NCI-H1436 (cell line): ENCODE measurements at regions not wholly inside any gene's neighbourhood (a gene's known extent, or its start where the extent isn't known, plus 50 kb on each side); places are given as distances from the start of the nearest gene placed in this dataset.

ENCODE experiments used
- DNase-seq: peaks from one replicate; lab custom pipeline; 2025; lab: John Stamatoyannopoulos, UW

GRCh38 chr13:91135376-91135775 is 212.1 kb upstream of the MIR17HG start:
- DNase-seq = no peak

DNA sequence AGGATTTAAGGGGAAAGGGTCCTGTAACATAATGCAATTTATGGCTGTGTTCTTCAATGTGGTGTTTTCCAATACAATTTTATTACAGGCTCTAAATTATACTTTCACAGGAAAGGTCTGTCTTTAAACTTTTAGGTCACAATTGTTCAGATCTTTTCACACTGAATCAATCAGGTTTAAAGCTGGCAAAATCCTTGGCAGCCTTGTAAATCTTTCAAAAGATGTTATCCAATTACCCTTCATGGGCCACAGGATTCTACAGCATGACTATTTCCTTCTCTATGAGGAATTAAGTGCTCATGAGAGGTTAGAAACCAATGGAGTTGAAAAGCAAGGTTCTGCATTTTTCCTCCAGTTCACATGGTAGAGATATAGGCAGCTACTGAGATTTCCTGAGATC is 211.5 kb upstream of the MIR17HG start:
- DNase-seq = no peak

DNA sequence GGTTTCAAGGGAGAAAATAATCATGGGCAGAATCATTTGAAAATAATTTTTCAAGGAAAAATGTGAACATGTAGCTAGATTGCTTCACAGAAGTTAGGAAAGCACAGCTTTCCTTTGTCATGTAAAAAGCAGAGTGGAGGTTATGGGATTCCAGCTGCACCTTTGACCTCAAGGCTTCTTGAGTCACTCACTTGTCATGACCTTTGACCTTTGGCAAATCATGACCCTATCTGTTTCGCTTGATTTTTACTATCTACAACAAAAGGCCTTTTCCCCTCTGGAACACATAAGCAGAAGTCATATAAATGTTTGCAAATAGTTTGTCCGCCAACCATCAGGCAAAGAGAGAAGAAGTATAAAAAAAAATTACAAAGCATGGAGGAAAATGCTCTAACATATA is 210.7 kb upstream of the MIR17HG start:
- DNase-seq = no peak

DNA sequence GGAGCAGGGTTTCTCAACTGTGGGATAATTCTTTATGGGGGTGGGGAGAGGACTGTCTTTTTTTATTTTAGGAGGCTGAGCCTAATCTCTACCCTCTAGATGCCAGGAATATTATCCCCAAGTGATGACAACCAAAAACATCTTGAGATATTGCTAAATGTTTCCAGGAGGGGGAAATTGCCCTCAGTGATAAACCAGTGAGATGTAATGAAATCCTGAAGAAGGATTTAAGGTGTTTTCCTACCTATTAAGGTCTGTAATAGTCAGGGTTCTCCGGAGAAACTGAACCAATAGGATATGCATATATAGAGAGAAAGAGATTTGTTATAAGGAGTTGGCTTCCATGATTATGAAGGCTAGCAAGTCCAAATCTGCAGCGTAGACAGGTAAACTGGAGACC is 208.3 kb upstream of the MIR17HG start:
- no peak for DNase-seq

DNA sequence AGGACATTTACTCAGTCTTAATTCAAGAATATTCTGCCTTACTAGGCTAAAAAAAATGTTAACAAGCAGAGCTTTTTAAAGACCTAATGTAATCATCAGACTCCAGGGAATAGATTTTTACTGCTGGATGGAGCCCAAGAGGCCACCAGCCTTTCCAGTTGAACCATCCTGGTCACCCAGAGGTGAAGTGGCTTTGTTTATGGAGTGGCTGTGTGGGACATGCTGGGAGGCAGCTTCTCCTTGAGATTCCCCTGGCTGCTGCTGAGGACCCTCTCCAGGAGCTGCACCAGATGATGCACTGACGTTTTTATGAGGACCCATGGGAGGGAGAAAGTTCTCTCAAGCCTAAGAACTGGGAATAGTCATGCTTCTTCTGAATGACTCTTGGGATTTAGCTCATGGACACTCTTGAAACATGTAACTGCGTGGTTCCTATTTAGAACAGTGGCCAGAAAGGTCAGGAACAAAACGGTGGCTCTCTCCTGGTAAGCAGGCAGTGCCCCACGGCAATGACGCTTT is 205.9 kb upstream of the MIR17HG start:
- DNase-seq = no peak

- no peak for DNase-seq
Measured at GRCh38 chr13:91142572-91142971, 204.9 kb upstream of the MIR17HG start.

DNA sequence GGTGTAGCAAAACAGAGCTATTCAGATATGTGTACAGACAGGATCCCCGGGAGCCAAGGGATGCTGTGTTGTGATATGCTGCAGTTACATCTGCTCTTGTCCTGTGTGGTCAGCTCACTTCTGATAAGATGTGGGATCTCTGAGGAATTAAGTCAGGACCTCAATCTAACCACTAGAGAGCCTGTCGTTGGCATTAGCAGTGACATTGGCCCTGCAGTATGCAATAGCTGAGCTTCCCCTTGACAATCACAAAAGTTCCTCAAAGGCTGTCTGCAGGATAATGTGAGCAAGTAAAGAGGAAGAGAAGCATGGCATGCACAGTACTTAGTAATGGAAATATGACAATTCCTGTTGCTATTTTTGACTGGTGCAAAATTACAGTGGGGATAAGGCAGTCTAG is 203.4 kb upstream of the MIR17HG start:
- DNase-seq = no peak

GRCh38 chr13:91144486-91144885 is 203.0 kb upstream of the MIR17HG start:
- DNase-seq = no peak

DNA sequence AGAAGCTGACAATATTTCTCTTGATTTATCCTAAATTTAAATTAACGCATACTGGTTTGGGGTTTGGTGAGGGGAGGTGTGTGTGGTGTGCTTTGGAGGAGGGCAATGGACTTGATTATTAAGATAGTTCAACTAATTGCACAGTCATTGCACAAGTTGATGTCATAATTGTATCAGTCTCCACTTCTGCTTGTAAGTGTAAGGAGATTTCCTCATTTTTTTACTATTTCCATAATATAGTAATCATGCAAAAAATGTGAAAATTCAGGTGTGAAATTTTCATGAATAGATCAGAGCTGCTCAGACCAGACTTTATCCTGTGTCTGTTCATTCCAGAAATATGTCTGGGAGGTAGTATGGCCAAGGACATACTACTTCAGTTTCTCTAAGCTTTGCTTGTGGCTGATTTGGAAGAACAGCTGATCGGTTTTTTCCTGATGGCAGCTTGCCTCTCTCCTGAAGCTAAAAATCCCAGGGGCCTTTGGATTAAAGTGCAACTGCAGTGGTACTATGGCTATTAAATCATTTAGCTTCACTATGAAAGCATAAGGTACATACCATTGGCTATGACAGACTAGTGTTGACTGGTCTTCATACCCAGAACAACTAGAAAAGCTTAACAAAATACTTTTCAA is 201.8 kb upstream of the MIR17HG start:
- no peak for DNase-seq

- no peak for DNase-seq
Measured at GRCh38 chr13:91146601-91147000, 200.9 kb upstream of the MIR17HG start.

DNA sequence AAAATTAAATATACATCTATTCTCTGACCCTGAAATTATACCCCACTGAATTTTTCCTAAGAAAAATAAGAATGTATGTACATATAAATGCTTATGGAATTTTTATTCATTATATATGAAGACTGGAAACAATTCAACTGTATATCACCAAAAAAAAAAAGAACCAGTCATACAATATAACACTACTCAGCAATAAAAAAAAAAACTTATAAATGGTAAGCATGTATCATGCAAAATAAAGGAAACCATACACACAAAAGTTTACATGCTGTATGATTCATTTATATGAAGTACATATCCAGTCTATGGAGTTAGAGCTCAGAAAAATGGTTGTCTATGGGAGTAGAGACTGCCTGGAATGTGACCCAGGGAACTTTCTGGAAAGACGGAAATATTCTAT is 199.4 kb upstream of the MIR17HG start:
- DNase-seq = no peak

DNA sequence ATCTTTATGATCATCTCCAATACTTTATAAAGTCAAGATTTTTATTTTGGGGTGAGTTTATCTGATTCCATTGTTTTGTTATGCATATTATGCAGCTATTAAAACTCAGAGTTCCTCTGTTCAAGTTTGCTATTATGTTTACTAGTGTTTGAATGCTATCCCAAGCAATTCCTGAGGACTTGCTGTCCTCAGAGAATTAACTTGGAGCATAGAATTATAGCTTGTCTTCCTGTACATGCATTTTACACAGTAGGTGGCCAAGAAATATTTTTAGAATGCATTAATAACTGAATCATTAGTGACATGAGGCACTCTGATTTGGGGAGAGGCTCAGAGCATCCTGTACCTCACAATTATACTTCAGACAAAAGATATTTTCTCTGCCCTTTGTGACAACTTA is 195.6 kb upstream of the MIR17HG start:
- DNase-seq = no peak

- no peak for DNase-seq
Measured at GRCh38 chr13:91153372-91153771, 194.1 kb upstream of the MIR17HG start.

GRCh38 chr13:91154558-91155353 is 192.7 kb upstream of the MIR17HG start:
- DNase-seq = no peak

GRCh38 chr13:91155512-91156114 is 191.9 kb upstream of the MIR17HG start:
- DNase-seq = no peak

DNA sequence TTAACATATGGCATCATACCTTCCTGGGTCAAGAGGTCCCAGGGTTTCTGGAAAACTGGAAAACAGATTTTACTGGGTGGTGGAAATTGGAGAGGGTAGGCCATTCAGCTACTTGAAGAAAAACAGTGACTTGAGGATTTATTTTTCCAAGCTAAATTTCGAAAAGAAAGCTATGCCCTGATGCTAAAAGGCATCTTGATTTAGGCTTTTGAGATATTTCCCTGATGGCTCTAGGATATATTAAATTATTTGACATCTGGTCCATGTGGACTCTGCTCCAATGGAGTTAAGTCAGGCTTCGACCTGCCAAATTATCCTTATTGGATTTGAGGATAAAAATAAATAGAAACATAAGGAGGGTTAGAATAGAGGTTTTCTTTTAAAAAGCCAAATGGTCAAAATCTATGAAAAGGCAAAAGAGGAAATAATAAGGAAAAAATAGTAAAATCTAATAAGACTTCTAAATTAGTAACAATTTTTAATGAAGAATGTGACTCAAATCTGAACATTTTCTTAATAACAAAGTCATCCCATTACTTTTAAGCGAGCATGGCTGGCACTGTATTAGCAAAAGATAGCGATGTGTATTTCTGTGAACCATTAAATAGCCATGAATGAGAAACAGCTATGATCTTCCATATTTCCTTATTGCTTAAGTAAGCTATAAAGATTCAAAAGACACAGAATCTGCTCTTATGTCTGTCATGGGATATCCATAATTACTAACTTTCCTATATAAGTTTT is 190.0 kb upstream of the MIR17HG start:
- DNase-seq = no peak

- no peak for DNase-seq
Measured at GRCh38 chr13:91158017-91158395, 189.5 kb upstream of the MIR17HG start.

DNA sequence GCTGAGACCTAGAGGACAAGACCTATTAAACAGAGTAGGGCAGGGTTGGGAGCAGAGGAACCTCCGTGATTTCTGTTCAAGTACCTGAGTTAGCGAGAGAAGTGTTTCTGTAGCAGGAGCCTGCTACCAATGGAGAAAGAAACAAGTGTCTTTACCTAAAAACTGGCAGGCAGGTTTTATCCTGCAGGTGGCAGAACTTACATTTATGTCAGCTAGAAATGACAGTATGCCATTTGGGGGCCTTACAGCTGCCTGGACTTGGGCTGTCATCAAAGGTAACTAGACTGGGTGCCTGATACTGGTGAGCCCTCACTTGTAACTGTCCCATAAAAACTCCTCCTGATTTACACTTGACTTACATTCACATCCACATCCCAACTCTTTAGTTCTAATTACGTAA is 185.3 kb upstream of the MIR17HG start:
- DNase-seq = no peak

GRCh38 chr13:91162589-91162988 is 184.9 kb upstream of the MIR17HG start:
- DNase-seq = no peak

DNA sequence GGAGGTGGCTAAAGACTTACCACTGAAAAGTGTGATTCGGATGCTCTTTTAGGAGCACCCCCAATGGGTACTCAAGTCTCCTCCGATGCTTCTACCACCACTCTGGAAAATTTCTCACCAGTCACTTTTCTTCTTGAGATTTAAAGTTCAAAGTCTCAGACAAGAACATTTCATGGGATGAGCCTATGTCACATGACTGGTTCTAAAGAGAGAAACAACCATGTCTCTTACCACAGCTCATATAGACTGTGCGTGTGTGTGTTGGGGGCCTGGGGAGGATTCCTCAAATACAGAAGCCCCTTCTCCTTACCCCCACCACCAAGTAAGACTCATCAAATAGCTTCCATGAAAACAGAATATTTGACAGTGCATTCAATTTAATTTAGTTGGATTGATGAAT is 181.7 kb upstream of the MIR17HG start:
- DNase-seq = no peak

DNA sequence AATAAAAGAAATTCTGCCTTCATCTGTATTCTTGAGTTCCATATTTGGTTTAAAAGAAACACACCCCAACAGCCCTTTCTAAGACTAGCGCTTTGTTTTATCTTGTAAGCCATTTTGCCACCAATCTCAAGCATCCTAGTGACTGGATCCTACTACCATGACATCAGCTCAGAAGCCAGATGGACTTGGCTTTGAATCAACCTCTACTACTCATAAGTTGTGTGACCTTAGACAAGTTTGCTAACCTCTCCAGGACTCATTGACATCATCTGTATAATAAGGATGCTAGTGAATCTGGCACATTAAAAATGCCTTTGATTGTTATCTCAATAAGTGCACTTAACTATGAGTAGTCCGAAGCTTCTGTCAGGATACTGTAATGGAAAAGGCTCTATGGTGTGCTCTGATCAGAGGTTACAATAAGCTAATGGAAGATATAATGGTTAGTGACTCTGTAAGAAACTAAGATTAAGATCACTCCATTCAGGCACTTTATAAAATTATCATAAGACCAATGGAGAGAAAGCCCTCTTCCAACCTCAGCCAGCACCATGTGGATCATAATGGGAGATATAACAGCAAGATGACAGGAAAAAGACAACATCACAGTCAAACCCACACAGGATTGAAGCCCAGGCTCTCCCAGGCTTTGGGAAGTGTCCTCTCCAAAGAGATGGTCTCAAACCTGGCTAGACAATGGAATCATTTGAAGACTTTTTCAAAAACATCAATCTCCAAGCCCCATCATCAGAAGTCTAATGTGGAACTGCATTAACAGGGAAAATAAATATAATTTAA is 180.6 kb upstream of the MIR17HG start:
- no peak for DNase-seq
